ENCODE measurements at regions not wholly inside any gene's neighbourhood (a gene's known extent, or its start where the extent isn't known, plus 50 kb on each side); places are given as distances from the start of the nearest gene placed in this dataset.

GRCh38 chr10:107649249-107649648 lies 484.7 kb upstream of the SORCS1 start:
- TF ChIP-seq CTCF (conservative IDR thresholded peaks at IDR 0.05; ENCODE audit: low read length) (no peak), EZH2phosphoT487 (IDR thresholded peaks at IDR 0.05; ENCODE audit: borderline replicate concordance, low read depth, low read length) (no peak)

Measured in OCI-LY7 (cell line).